Retinal pigment epithelial cell (primary cell): ENCODE measurements at regions not wholly inside any gene's neighbourhood (a gene's known extent, or its start where the extent isn't known, plus 50 kb on each side); places are given as distances from the start of the nearest gene placed in this dataset.
A peak's percentile ranks its signal among the peaks of the same experiment; 100 is the strongest.

Experiments
- DNase-seq: peaks from one replicate; pipeline ENCODE4 v3.0.0-alpha.2; 2010; ENCODE audit warnings: low read depth
- H3K4me3 ChIP-seq: 2 replicates; pipeline ENCODE4 v1.5.1; 2011; ENCODE audit warnings: mild to moderate bottlenecking, low read length, control low read depth, moderate library complexity
- TF ChIP-seq, protein P1 (sequence below): conservative IDR thresholded peaks from 2 replicates; pipeline ENCODE4 v1.5.1; 2011; ENCODE audit warnings: low read depth, low read length, control low read depth, inconsistent platforms

DNA sequence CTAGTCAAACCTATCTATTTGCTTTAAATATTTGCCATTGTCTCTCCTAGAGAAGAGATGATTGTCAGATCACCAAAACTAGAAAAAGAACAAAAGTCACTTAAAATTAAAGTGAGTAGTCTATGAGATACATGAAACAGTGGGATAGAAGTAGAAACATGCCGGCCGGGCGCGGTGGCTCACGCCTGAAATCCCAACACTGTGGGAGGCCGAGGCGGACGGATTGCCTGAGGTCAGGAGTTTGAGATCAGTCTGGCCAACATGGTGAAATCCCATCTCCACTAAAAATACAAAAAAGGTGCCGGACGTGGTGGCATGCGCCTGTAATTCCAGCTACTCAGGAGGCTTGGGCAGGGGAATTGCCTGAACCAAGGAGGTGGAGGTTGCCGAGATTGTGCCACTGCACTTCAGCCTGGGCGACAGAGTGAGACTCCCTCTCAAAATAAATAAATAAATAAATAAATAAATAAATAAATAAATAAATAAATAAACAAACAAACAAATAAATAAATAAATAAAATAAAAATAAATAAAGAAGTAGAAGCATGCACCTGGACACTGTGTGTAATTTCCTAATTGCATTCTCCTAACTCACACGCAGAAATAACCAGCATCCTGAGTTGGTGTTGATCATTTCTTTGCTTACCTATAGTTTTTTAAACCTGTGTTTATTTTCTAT, 299.5 kb downstream of the PDHA2 start:
- no peak overlapping the region for H3K4me3 ChIP-seq
- DNase-seq = no peak
- TF ChIP-seq, protein P1, sequence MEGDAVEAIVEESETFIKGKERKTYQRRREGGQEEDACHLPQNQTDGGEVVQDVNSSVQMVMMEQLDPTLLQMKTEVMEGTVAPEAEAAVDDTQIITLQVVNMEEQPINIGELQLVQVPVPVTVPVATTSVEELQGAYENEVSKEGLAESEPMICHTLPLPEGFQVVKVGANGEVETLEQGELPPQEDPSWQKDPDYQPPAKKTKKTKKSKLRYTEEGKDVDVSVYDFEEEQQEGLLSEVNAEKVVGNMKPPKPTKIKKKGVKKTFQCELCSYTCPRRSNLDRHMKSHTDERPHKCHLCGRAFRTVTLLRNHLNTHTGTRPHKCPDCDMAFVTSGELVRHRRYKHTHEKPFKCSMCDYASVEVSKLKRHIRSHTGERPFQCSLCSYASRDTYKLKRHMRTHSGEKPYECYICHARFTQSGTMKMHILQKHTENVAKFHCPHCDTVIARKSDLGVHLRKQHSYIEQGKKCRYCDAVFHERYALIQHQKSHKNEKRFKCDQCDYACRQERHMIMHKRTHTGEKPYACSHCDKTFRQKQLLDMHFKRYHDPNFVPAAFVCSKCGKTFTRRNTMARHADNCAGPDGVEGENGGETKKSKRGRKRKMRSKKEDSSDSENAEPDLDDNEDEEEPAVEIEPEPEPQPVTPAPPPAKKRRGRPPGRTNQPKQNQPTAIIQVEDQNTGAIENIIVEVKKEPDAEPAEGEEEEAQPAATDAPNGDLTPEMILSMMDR = no peak

DNA sequence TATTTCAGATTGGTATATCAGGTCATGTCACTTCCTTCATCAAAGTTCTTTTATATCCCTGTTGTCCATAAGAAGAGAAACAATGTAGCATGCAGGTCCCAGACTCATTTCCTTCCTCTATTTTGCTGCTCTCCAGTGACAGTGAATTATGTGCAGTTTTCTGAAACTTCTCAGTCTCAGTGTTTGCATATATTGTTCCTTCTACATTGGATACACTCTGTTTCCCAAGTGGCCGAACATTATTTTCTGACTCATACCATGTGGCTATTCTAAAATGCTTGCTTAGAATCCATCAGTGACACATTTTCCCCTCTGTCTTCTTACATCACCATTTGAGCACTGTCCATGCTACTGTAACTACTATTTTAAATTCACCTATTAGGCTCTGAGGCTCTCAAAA, 305.7 kb downstream of the PDHA2 start:
- TF ChIP-seq, protein P1 = no peak
- no peak overlapping the region for H3K4me3 ChIP-seq
- DNase-seq = no peak

DNA sequence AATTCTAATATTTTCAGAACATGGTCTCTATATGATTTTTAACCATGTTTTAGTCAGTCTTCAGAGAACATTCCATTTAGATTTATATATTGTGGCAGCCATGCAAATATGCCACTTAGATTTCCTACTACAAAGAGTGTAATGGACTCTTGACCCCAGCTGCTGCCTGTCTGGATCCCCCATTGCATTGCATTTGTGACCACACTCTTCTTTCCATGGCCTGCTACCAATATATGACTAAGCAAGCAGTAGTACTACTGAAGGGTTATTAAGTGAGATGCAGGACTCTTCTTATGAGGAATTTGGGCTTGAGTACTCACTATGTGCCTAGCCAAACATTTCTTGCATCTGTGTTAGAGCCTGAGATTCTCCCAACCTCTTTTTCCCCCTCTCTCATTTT, 306.8 kb downstream of the PDHA2 start:
- TF ChIP-seq, protein P1 = no peak
- H3K4me3 ChIP-seq = no peak overlapping the region
- no peak for DNase-seq

DNA sequence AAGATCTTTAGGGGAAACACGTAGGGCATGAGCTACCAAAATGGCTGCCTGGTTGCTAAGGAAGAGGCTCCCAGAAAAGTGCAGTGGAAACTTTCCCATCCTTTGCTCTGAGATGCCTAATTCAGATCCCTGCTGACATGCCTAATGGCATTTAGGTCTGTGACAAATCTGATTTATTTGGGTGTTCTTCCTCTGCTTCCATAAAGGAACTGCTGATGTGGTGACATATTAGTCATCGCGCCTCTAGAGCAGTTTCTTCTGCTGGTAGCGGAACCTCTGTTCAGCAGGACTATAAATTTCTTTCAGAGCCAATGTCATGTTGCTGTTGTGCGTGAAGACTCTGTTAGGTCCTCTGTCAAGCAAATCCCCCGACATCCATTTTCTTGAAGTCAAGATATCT, 310.0 kb downstream of the PDHA2 start:
- TF ChIP-seq, protein P1 = no peak
- no peak overlapping the region for H3K4me3 ChIP-seq
- DNase-seq = no peak

DNA sequence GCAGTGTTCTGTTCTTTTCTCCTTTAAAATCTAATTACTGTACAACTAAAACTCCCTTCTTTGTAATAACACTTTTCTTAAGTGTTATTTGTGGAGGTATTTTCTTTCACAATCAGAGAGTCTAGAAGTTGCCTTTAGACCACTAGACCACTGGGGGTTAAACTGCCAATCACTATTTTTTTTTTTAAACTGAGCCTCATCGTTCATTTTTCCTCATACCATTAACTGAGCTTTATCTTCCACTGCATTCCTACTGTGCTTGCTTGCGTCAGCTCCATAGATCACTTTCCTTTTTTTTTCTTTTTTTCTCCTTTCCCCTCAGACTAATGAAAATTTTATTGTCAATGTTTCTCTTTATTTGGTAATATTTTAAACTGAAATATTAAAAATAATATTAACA, 310.6 kb downstream of the PDHA2 start:
- DNase-seq = no peak
- TF ChIP-seq, protein P1 = no peak
- no peak overlapping the region for H3K4me3 ChIP-seq

DNA sequence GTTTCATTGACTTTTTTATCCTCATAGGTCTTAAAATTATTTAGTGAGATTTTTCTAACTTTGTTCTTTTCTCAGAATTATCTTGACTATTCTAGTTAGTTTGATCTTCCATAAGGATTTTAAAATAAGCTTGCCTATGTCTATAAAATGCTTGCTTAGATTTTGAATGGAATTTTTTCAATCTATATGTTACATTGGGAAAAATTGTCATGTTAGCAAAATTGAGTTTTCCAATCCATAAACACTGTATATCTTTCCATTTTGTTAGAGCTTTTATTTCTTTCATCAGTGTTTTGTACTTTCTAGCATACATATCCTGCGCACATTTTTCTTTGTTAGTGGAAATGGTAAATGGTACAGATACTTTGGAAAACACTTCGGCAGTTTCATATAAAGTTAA, 312.9 kb downstream of the PDHA2 start:
- H3K4me3 ChIP-seq = no peak overlapping the region
- DNase-seq = no peak
- TF ChIP-seq, protein P1 = no peak

DNA sequence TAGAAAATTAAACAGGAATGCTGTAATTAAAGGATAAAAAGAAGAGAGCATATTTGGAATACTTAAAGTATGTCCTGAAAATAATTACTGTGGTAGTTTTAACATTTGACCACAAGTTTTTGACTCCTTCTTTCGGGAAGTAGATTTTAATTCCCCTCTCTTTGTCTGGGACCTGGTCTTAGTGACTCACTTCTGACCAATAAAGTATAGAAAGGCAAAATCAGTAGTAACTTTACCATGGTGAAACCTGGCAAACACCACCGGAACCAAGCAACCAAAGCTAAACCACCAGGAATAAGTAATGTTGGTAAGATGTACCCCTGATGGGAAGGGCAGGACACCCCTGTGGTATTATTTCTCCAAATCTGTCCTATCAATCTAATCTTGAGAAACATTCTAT, 314.8 kb downstream of the PDHA2 start:
- no peak overlapping the region for H3K4me3 ChIP-seq
- TF ChIP-seq, protein P1 = no peak
- DNase-seq = peak; percentile 21
